ENCODE measurements at regions not wholly inside any gene's neighbourhood (a gene's known extent, or its start where the extent isn't known, plus 50 kb on each side); places are given as distances from the start of the nearest gene placed in this dataset.

- dilution Hi-C loops (cut with MboI; ENCODE audit: extremely low pct_ligation_motif_present, low sequenced_read_pairs) (no loop called here), intact Hi-C loops (cut with micrococcal nuclease) (no loop called here)
- Histone ChIP-seq H3K9ac (replicated peaks; ENCODE audit: extremely low read depth, insufficient read depth, low read length) (no peak overlapping the region), H4K20me1 (replicated peaks; ENCODE audit: control insufficient read depth, extremely low read depth, insufficient read depth, low read length) (no peaks in the 10 kb centered on the region), H2AFZ (ENCODE audit: low read depth, low read length) (no peak overlapping the region), H3K4me2 (ENCODE audit: insufficient read depth, low read length) (no peak overlapping the region), H3K79me2 (ENCODE audit: control insufficient read depth, insufficient read depth, low read length) (no peaks in the 10 kb centered on the region), H3K9me1 (replicated peaks; ENCODE audit: control insufficient read depth, extremely low read depth, insufficient read depth, low read length) (no peaks in the 10 kb centered on the region), H3K36me3 (ENCODE audit: control insufficient read depth in 2 of 2, extremely low read depth in 1 of 2, insufficient read depth in 2 of 2, low read length in 2 of 2) (no peaks in the 10 kb centered on the region), H3K27ac (ENCODE audit: insufficient read depth, low read depth, low read length) (no peak overlapping the region), H3K4me3 (replicated peaks in 1 of 3; ENCODE audit: insufficient read depth in 1 of 3, low read depth in 1 of 3, low read length in 3 of 3) (no peak overlapping the region), H3K9me3 (replicated peaks; ENCODE audit: control insufficient read depth, insufficient read depth, low read length) (no peaks in the 10 kb centered on the region), H3K4me1 (ENCODE audit: control insufficient read depth, extremely low read depth, insufficient read depth, low read length) (no peaks in the 10 kb centered on the region), H3K27me3 (ENCODE audit: control insufficient read depth in 2 of 2, insufficient read depth in 2 of 2, low read length in 2 of 2) (no peaks in the 10 kb centered on the region)
- DNase-seq (ENCODE audit: low read depth, low spot score) (no peak), FAIRE-seq (no peak)
- CTCF ChIA-PET = interaction anchor here (1.1 kb wide), 1 partner anchor 26 kb away, joined by 3 read pairs; no protein-coding TSS in a partner anchor
- TF ChIP-seq CTCF (IDR thresholded peaks at IDR 0.05; ENCODE audit: extremely low read depth in 1 of 2, insufficient read depth in 1 of 2, low read depth in 1 of 2, low read length in 2 of 2) = no peak
- no peak for TF ChIP-seq MAX (IDR thresholded peaks at IDR 0.05; ENCODE audit: insufficient read depth, insufficient read length)
- no peak for TF ChIP-seq MYC (IDR thresholded peaks at IDR 0.05; ENCODE audit: low read depth, low read length)
- TF ChIP-seq FOS (IDR thresholded peaks at IDR 0.05; ENCODE audit: borderline replicate concordance, insufficient read depth, low read length) = no peak
- TF ChIP-seq POLR2AphosphoS5 (IDR thresholded peaks at IDR 0.05; ENCODE audit: insufficient read depth, low read depth, low read length) = no peak
- no peak for TF ChIP-seq POLR2A (IDR thresholded peaks at IDR 0.05; ENCODE audit: low read depth, low read length)
- POLR2A ChIA-PET = no interaction called here
- no TSS peak for BruUV-seq (replicated peaks)
Measured at GRCh38 chr12:85422762-85423161, 142.7 kb downstream of the ALX1 start.

- no peak for FAIRE-seq
- Histone ChIP-seq H3K36me3 (ENCODE audit: control insufficient read depth in 2 of 2, extremely low read depth in 1 of 2, insufficient read depth in 2 of 2, low read length in 2 of 2) (no peaks in the 10 kb centered on the region), H4K20me1 (replicated peaks; ENCODE audit: control insufficient read depth, extremely low read depth, insufficient read depth, low read length) (no peaks in the 10 kb centered on the region), H3K4me3 (replicated peaks in 1 of 3; ENCODE audit: insufficient read depth in 1 of 3, low read depth in 1 of 3, low read length in 3 of 3) (no peak overlapping the region), H2AFZ (ENCODE audit: low read depth, low read length) (no peak overlapping the region), H3K4me2 (ENCODE audit: insufficient read depth, low read length) (no peak overlapping the region), H3K9me1 (replicated peaks; ENCODE audit: control insufficient read depth, extremely low read depth, insufficient read depth, low read length) (no peaks in the 10 kb centered on the region), H3K27me3 (ENCODE audit: control insufficient read depth in 2 of 2, insufficient read depth in 2 of 2, low read length in 2 of 2) (no peaks in the 10 kb centered on the region), H3K9me3 (replicated peaks; ENCODE audit: control insufficient read depth, insufficient read depth, low read length) (no peaks in the 10 kb centered on the region), H3K4me1 (ENCODE audit: control insufficient read depth, extremely low read depth, insufficient read depth, low read length) (no peaks in the 10 kb centered on the region), H3K79me2 (ENCODE audit: control insufficient read depth, insufficient read depth, low read length) (no peaks in the 10 kb centered on the region), H3K27ac (ENCODE audit: insufficient read depth, low read depth, low read length) (no peak overlapping the region), H3K9ac (replicated peaks; ENCODE audit: extremely low read depth, insufficient read depth, low read length) (no peak overlapping the region)
- TF ChIP-seq GATA2 (IDR thresholded peaks at IDR 0.05; ENCODE audit: insufficient read depth, insufficient read length, low read depth, low read length) (no peak), EZH2 (IDR thresholded peaks at IDR 0.05; ENCODE audit: borderline replicate concordance, low read depth, low read length, severe bottlenecking) (no peak), CTCF (IDR thresholded peaks at IDR 0.05; ENCODE audit: extremely low read depth in 1 of 2, insufficient read depth in 1 of 2, low read depth in 1 of 2, low read length in 2 of 2) (no peak), MYC (IDR thresholded peaks at IDR 0.05; ENCODE audit: low read depth, low read length) (no peak), MAX (IDR thresholded peaks at IDR 0.05; ENCODE audit: insufficient read depth, insufficient read length) (no peak), FOS (IDR thresholded peaks at IDR 0.05; ENCODE audit: borderline replicate concordance, insufficient read depth, low read length) (no peak), POLR2A (IDR thresholded peaks at IDR 0.05; ENCODE audit: low read depth, low read length) (no peak), POLR2AphosphoS5 (IDR thresholded peaks at IDR 0.05; ENCODE audit: insufficient read depth, low read depth, low read length) (no peak), JUN (IDR thresholded peaks at IDR 0.05; ENCODE audit: borderline replicate concordance, insufficient read depth, insufficient read length, low read depth) (no peak)
- DNase-seq (ENCODE audit: low read depth, low spot score) = no peak
- ChIA-PET POLR2A (no interaction called here), CTCF (interaction anchor here (1.2 to 3.0 kb wide), 9 partner anchors 14 to 496 kb away, joined by 3 to 34 read pairs (median 10); partner anchors contain the start of gene ALX1)
- no TSS peak for BruUV-seq (replicated peaks)
- intact Hi-C loops (cut with micrococcal nuclease) = no loop called here
- dilution Hi-C loops (cut with MboI; ENCODE audit: extremely low pct_ligation_motif_present, low sequenced_read_pairs) = no loop called here
Measured at GRCh38 chr12:85423947-85424346, 143.9 kb downstream of the ALX1 start.
